ENCODE measurements at regions not wholly inside any gene's neighbourhood (a gene's known extent, or its start where the extent isn't known, plus 50 kb on each side); places are given as distances from the start of the nearest gene placed in this dataset.
"Not testable (repeated sequence)": the region's sequence is repeated elsewhere in the genome, so short reads cannot be mapped to it uniquely, and the experiment has no call there.

DNA sequence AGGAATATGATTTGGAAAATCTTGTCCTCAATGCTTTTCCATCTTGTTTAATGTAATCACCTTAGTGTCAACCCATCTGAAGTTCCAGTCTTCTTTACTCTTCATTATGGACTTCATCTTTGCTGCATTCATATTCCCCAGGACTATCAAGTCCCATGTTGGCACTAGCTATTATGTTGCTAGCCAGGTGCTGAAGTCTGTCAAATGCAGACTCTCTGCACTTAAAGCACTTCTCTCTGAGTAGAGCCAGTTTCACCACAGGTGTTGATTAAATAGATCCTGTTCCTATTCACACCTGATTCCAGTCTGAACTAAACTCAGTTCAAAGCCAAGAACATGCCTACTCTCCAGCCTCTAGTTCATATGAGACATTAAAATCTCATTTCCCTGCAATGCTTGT lies 75.0 kb upstream of the PKN2 start:
- DNase-seq: no peak

DNA sequence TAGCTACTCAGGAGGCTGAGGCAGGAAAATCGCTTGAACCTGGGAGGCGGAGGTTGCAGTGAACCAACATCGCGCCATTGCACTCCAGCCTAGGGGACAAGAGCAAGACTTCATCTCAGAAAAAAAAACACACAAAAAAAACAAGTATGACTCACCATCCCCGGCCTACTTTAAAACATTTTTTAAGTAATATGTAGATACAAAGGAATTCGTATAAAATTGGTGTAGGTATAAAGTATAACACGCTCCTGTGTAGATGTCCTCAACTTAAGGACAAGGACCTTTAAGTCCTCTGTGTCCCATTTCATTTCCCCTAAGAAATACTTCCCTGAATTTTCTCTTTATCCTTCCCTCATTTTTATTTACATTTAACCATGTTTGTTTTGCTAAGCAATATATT lies 73.4 kb upstream of the PKN2 start:
- no peak for DNase-seq

DNA sequence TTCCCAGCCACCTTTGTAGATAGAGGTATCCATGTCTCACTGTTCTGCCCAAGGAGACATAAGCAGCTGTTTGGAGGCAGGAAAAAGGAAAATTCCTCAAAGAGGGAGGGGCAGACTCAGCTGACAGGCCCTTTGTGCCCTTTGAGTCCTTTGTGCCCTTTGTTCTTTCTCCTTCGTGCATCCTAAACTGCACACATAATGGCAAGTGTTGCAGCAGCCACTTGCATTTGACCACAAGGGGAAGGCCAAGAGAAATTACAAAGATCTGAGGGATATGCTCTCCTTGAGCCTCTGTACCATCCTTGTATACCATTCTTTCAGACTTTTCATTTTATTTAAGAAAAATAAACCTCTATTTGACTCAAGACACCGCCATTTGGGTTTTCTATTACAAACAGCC lies 71.8 kb upstream of the PKN2 start:
- no peak for DNase-seq

DNA sequence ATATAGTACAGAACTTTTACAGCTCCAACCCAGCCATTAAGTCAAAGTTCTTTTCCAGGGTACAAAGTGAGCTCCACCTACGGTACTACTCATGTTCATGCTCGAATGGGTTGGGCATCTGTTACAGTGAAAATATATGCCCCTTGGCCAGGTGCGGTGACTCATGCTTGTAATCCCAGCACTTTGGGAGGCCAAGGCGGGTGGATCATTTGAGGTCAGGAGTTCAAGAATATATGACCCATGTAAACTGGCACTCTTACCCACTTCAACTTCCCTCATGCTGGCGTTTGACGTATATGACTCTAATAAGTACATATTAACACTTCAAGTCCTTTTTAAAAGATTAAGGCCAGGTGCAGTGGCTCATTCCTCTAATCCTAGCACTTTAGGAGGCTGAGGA lies 71.3 kb upstream of the PKN2 start:
- DNase-seq: no peak

DNA sequence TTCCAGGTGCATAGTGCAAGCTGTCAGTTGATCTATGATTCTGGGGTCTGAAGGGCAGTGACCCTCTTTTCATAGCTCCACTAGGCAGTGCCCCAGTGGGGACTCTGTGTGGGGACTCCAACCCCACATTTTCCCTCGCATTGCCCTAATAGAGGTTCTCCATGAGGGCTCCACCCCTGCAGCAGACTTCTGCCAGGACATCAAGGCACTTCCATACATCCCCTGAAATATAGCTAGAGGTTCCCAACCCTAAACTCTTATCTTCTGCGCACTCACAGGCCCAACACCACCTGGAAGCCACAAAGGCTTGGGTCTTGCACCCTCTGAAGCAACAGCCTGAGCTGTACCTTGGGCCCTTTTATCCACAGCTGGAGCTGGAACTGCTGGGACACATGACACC lies 65.7 kb upstream of the PKN2 start:
- DNase-seq: no peak

DNA sequence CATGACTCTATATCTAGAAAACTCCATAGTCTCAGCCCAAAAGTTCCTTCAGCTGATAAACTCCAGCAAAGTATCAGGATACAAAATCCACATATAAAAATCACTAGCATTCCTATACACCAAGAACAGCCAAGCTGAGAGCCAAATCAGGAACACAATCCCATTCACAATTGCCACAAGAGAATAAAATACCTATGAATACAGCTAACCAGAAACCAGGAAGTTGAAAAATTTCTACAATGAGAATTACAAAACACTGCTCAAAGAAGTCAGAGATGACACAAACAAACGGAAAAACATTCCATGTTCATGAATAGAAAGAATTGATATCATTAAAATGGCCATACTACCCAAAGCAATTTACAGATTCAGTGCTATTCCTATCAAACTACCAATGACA lies 61.0 kb upstream of the PKN2 start:
- not testable (repeated sequence) for DNase-seq
